Colonic mucosa (tissue), 4 donors: ENCODE measurements at regions not wholly inside any gene's neighbourhood (a gene's known extent, or its start where the extent isn't known, plus 50 kb on each side); places are given as distances from the start of the nearest gene placed in this dataset.

Experiments used
- DNase-seq: peaks from one replicate; pipeline ENCODE4 v3.0.0-alpha.2; 2020
- H3K27ac ChIP-seq: fragments of 200-600 bp; one replicate; pipeline ENCODE4 v1.8.0; 2021
- H3K27me3 ChIP-seq: fragments of 200-600 bp; one replicate; pipeline ENCODE4 v1.8.0; 2021
- H3K36me3 ChIP-seq: fragments of 200-600 bp; one replicate; pipeline ENCODE4 v1.8.0; 2021
- H3K4me1 ChIP-seq: fragments of 200-600 bp; one replicate; pipeline ENCODE4 v1.8.0; 2021; ENCODE audit warnings: mild to moderate bottlenecking
- H3K4me3 ChIP-seq: fragments of 200-600 bp; one replicate; pipeline ENCODE4 v1.8.0; 2021
- H3K9ac ChIP-seq, 2 donors: one replicate each; pipeline ENCODE4 v1.7.0; 2013; ENCODE audit warnings: control low read depth in 2 of 2, low read depth in 2 of 2, low read length in 2 of 2
- H3K9me3 ChIP-seq: fragments of 200-600 bp; one replicate; pipeline ENCODE4 v1.8.0; 2021
- CTCF ChIP-seq: fragments of 200-600 bp; IDR thresholded peaks from one replicate; pipeline ENCODE4 v1.8.0; 2022; ENCODE audit warnings: antibody characterized with exemption, mild to moderate bottlenecking
- intact Hi-C: fragments of 100-400 bp; cut with DNase I; formaldehyde crosslinking; loops from one replicate; pipeline ENCODE4 v1.14.1; 2022
- donor health status: healthy.
- donor health status: DM: no; HTN: no; CAD: no.
- donor health status: DM: no; HTN: no; CAD: no.

- H3K4me3 ChIP-seq: no peak overlapping the region
- no peaks in the 10 kb centered on the region for H3K36me3 ChIP-seq
- no peak for TF ChIP-seq CTCF
- no peaks in the 10 kb centered on the region for H3K27me3 ChIP-seq
- no peak overlapping the region for H3K9ac ChIP-seq
- no peaks in the 10 kb centered on the region for H3K4me1 ChIP-seq
- H3K9me3 ChIP-seq: no peaks in the 10 kb centered on the region
- intact Hi-C loops: no loop called here
- no peak for DNase-seq
- no peak overlapping the region for H3K27ac ChIP-seq
Measured at GRCh38 chr15:88324741-88325065, 68.2 kb upstream of the NTRK3 start.

- no peak overlapping the region for H3K4me3 ChIP-seq
- TF ChIP-seq CTCF: no peak
- H3K9me3 ChIP-seq: no peaks in the 10 kb centered on the region
- H3K27ac ChIP-seq: no peak overlapping the region
- H3K27me3 ChIP-seq: no peaks in the 10 kb centered on the region
- no peaks in the 10 kb centered on the region for H3K4me1 ChIP-seq
- intact Hi-C loops: no loop called here
- DNase-seq: no peak
- H3K9ac ChIP-seq: no peak overlapping the region
- H3K36me3 ChIP-seq: no peaks in the 10 kb centered on the region
Measured at GRCh38 chr15:88323976-88324740, 67.6 kb upstream of the NTRK3 start.

GRCh38 chr15:88323468-88323867 lies 66.9 kb upstream of the NTRK3 start:
- Histone ChIP-seq H3K9me3 (no peaks in the 10 kb centered on the region), H3K9ac (no peak overlapping the region), H3K27ac (no peak overlapping the region), H3K4me1 (no peaks in the 10 kb centered on the region), H3K27me3 (no peaks in the 10 kb centered on the region), H3K36me3 (no peaks in the 10 kb centered on the region), H3K4me3 (no peak overlapping the region)
- intact Hi-C loops: no loop called here
- DNase-seq: no peak
- TF ChIP-seq CTCF: no peak

GRCh38 chr15:88322461-88322860 lies 65.9 kb upstream of the NTRK3 start:
- intact Hi-C loops: no loop called here
- Histone ChIP-seq H3K9ac (no peak overlapping the region), H3K36me3 (no peaks in the 10 kb centered on the region), H3K9me3 (no peaks in the 10 kb centered on the region), H3K4me1 (no peaks in the 10 kb centered on the region), H3K27me3 (no peaks in the 10 kb centered on the region), H3K27ac (no peak overlapping the region), H3K4me3 (no peak overlapping the region)
- no peak for DNase-seq
- TF ChIP-seq CTCF: no peak

GRCh38 chr15:88321271-88321670 lies 64.7 kb upstream of the NTRK3 start:
- intact Hi-C loops: no loop called here
- Histone ChIP-seq H3K27me3 (no peaks in the 10 kb centered on the region), H3K9me3 (no peaks in the 10 kb centered on the region), H3K4me3 (no peak overlapping the region), H3K36me3 (no peaks in the 10 kb centered on the region), H3K4me1 (no peaks in the 10 kb centered on the region), H3K27ac (no peak overlapping the region), H3K9ac (no peak overlapping the region)
- no peak for TF ChIP-seq CTCF
- DNase-seq: no peak
